HL-60 (cell line): ENCODE measurements at regions not wholly inside any gene's neighbourhood (a gene's known extent, or its start where the extent isn't known, plus 50 kb on each side); places are given as distances from the start of the nearest gene placed in this dataset.

Source experiments
- DNase-seq, 2 experiments: peaks; one replicate each; pipeline ENCODE4 v3.0.0-alpha.2; 2010 to 2020; ENCODE audit warnings: low read depth in 1 of 2, low spot score in 1 of 2
- H3K27ac ChIP-seq: fragments of 250-450 bp; sonication (Bioruptor Pico); replicated peaks from 2 replicates; pipeline ENCODE4 v1.5.1; 2020; ENCODE audit warnings: mild to moderate bottlenecking, moderate library complexity
- H3K27me3 ChIP-seq: fragments of 250-450 bp; sonication (Bioruptor Pico); 2 replicates; pipeline ENCODE4 v1.5.1; 2021; ENCODE audit warnings: mild to moderate bottlenecking, moderate library complexity; ENCODE audit not compliant: insufficient read depth, poor library complexity, severe bottlenecking
- H3K4me3 ChIP-seq: replicated peaks from 2 replicates; pipeline ENCODE4 v1.5.1; 2011; ENCODE audit warnings: mild to moderate bottlenecking, control low read depth, low read length; ENCODE audit not compliant: insufficient read depth
- CTCF ChIP-seq: IDR thresholded peaks from one replicate; pipeline ENCODE4 v1.5.1; 2011; ENCODE audit warnings: low read length, control low read depth, inconsistent platforms; ENCODE audit not compliant: insufficient read depth
- GABPA ChIP-seq: IDR thresholded peaks from 2 replicates; pipeline ENCODE4 v1.6.1; 2012; ENCODE audit warnings: low read depth
- POLR2AphosphoS5 ChIP-seq: IDR thresholded peaks from 2 replicates; pipeline ENCODE4 v1.6.1; 2012; ENCODE audit warnings: low read depth
- SPI1 ChIP-seq: IDR thresholded peaks from 2 replicates; pipeline ENCODE4 v1.6.1; 2012; ENCODE audit warnings: low read depth, mild to moderate bottlenecking, borderline replicate concordance
- TF ChIP-seq, protein P1 (sequence below): IDR thresholded peaks from 2 replicates; pipeline ENCODE4 v1.6.1; 2012; ENCODE audit warnings: low read depth; ENCODE audit not compliant: insufficient replicate concordance

DNA sequence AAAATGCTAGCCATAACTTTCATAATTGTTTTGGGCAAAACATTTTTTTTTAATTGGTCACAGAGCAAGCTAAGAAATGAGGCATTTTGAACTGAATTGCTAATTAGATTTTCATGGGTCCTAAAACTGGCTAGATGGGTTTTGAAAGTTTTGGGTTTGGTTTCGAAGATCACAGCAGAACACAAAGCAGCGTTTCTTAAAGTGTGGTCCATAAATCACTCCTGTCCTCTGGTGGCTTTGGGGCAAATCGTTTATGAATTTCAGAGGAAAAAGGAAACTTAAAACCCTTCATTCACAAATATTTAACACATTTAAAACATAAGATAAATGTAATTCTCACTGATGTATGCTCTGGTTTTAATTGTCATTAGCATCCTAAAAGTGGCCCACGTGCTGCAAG is 503.7 kb downstream of the SPATA31D1 start:
- DNase-seq = no peak
- no peak for TF ChIP-seq CTCF
- TF ChIP-seq SPI1 = no peak
- no peak for TF ChIP-seq POLR2AphosphoS5
- no peaks in the 10 kb centered on the region for H3K27me3 ChIP-seq
- no peak overlapping the region for H3K27ac ChIP-seq
- no peak overlapping the region for H3K4me3 ChIP-seq

DNA sequence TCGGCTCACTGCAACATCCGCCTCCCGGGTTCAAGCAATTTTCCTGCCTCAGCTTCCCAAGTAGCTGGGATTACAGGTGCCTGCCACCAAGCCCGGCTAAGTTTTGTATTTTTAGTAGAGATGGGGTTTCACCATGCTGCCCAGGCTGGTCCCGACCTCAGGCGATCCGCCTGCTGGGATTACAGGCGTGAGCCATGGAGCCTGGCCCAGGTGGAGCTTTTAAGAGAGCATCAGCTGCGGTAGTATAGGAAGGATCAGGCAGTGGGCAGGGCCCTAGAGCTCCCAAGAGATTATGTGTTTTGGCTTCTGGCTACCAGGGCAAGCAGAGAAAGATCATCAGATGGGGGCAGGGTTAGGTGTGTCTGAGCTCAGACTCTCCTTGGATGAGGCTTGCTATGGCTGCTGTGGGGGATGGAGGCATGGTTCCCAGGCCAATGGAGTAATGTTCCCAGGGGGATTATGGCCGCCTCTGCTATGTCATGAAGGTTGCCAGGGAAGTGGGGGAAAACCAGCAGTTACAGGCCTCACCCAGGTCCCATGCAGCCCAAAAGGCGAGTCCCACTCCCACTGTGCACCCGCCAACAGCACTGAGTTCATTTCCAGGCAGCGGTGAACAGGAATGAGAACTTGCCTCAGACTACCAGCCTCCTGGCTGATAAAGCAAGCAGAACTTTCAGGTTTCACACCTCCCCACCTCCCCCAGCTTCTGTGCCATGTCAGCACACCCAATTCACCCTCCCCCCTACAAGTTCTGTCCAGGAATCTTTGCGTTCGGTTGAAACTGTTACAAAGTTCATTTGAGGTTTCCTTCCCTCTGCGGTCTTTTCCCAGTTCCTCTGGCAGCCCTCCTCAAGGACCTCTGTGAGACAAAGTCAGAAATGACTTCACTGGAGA is 507.6 kb downstream of the SPATA31D1 start:
- no peak for TF ChIP-seq CTCF
- no peak for TF ChIP-seq SPI1
- TF ChIP-seq, protein P1, sequence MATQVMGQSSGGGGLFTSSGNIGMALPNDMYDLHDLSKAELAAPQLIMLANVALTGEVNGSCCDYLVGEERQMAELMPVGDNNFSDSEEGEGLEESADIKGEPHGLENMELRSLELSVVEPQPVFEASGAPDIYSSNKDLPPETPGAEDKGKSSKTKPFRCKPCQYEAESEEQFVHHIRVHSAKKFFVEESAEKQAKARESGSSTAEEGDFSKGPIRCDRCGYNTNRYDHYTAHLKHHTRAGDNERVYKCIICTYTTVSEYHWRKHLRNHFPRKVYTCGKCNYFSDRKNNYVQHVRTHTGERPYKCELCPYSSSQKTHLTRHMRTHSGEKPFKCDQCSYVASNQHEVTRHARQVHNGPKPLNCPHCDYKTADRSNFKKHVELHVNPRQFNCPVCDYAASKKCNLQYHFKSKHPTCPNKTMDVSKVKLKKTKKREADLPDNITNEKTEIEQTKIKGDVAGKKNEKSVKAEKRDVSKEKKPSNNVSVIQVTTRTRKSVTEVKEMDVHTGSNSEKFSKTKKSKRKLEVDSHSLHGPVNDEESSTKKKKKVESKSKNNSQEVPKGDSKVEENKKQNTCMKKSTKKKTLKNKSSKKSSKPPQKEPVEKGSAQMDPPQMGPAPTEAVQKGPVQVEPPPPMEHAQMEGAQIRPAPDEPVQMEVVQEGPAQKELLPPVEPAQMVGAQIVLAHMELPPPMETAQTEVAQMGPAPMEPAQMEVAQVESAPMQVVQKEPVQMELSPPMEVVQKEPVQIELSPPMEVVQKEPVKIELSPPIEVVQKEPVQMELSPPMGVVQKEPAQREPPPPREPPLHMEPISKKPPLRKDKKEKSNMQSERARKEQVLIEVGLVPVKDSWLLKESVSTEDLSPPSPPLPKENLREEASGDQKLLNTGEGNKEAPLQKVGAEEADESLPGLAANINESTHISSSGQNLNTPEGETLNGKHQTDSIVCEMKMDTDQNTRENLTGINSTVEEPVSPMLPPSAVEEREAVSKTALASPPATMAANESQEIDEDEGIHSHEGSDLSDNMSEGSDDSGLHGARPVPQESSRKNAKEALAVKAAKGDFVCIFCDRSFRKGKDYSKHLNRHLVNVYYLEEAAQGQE = no peak
- no peak for TF ChIP-seq POLR2AphosphoS5
- no peak for TF ChIP-seq GABPA
- Histone ChIP-seq H3K27me3 (no peaks in the 10 kb centered on the region), H3K4me3 (no peak overlapping the region), H3K27ac (no peak overlapping the region)
- no peak for DNase-seq

- H3K27ac ChIP-seq = no peak overlapping the region
- no peaks in the 10 kb centered on the region for H3K27me3 ChIP-seq
- H3K4me3 ChIP-seq = no peak overlapping the region
- no peak for DNase-seq
- TF ChIP-seq POLR2AphosphoS5 (no peak), CTCF (no peak), GABPA (no peak), SPI1 (no peak)
- TF ChIP-seq, protein P1 = no peak
These were observed 510.2 kb downstream of the SPATA31D1 start for GRCh38 chr9:82498541-82499317.
